ENCODE measurements at regions not wholly inside any gene's neighbourhood (a gene's known extent, or its start where the extent isn't known, plus 50 kb on each side); places are given as distances from the start of the nearest gene placed in this dataset.

GRCh38 chr2:39549000-39549399 lies 111.9 kb upstream of the MAP4K3 start:
- Mint-ChIP-seq H3K27me3 (peaks cover 2% of the 10 kb centered on the region), H3K36me3 (ENCODE audit: insufficient read depth) (peaks cover 1% of the 10 kb centered on the region), H3K27ac (no peak overlapping the region), H3K4me3 (ENCODE audit: low read depth) (no peak overlapping the region), H3K4me1 (ENCODE audit: low read depth) (peaks cover 30% of the 10 kb centered on the region), H3K9me3 (ENCODE audit: low read depth) (peaks cover 9% of the 10 kb centered on the region)
- no peak for DNase-seq (ENCODE audit: low spot score, unreplicated experiment)
- TF ChIP-seq CTCF (IDR thresholded peaks at IDR 0.05; ENCODE audit: unreplicated experiment), result no peak

- TF ChIP-seq CTCF (IDR thresholded peaks at IDR 0.05; ENCODE audit: unreplicated experiment), result peak; percentile 13
- Mint-ChIP-seq H3K4me1 (ENCODE audit: low read depth) (peaks cover 30% of the 10 kb centered on the region), H3K4me3 (ENCODE audit: low read depth) (peak overlapping the region; percentile 37), H3K36me3 (ENCODE audit: insufficient read depth) (peaks cover 1% of the 10 kb centered on the region), H3K9me3 (ENCODE audit: low read depth) (peaks cover 9% of the 10 kb centered on the region), H3K27me3 (peaks cover 2% of the 10 kb centered on the region), H3K27ac (peak overlapping the region; percentile 93)
- DNase-seq (ENCODE audit: low spot score, unreplicated experiment), result no peak
Measured at GRCh38 chr2:39549718-39550464, 112.8 kb upstream of the MAP4K3 start.

GRCh38 chr2:39550701-39551285 lies 113.7 kb upstream of the MAP4K3 start:
- Mint-ChIP-seq H3K27ac (peak overlapping the region; percentile 39), H3K36me3 (ENCODE audit: insufficient read depth) (peaks cover 1% of the 10 kb centered on the region), H3K4me1 (ENCODE audit: low read depth) (peaks cover 30% of the 10 kb centered on the region), H3K9me3 (ENCODE audit: low read depth) (peaks cover 9% of the 10 kb centered on the region), H3K4me3 (ENCODE audit: low read depth) (no peak overlapping the region), H3K27me3 (peaks cover 6% of the 10 kb centered on the region)
- no peak for DNase-seq (ENCODE audit: low spot score, unreplicated experiment)
- no peak for TF ChIP-seq CTCF (IDR thresholded peaks at IDR 0.05; ENCODE audit: unreplicated experiment)

- H3K36me3 Mint-ChIP-seq (ENCODE audit: insufficient read depth), result peaks cover 6% of the 10 kb centered on the region
- peaks cover 17% of the 10 kb centered on the region for H3K27me3 Mint-ChIP-seq
- no peak for DNase-seq (ENCODE audit: low spot score, unreplicated experiment)
- H3K9me3 Mint-ChIP-seq (ENCODE audit: low read depth), result peaks cover 17% of the 10 kb centered on the region
- peaks cover 3% of the 10 kb centered on the region for H3K4me1 Mint-ChIP-seq (ENCODE audit: low read depth)
- no peak overlapping the region for H3K4me3 Mint-ChIP-seq (ENCODE audit: low read depth)
- no peak for TF ChIP-seq CTCF (IDR thresholded peaks at IDR 0.05; ENCODE audit: unreplicated experiment)
- H3K27ac Mint-ChIP-seq, result no peak overlapping the region
Measured at GRCh38 chr2:39558906-39559305, 106.8 kb upstream of the TMEM178A start.

- no peak for TF ChIP-seq CTCF (IDR thresholded peaks at IDR 0.05; ENCODE audit: unreplicated experiment)
- H3K27me3 Mint-ChIP-seq, result no peaks in the 10 kb centered on the region
- H3K9me3 Mint-ChIP-seq (ENCODE audit: low read depth), result peaks cover 21% of the 10 kb centered on the region
- no peaks in the 10 kb centered on the region for H3K4me1 Mint-ChIP-seq (ENCODE audit: low read depth)
- no peak overlapping the region for H3K4me3 Mint-ChIP-seq (ENCODE audit: low read depth)
- peaks cover 6% of the 10 kb centered on the region for H3K36me3 Mint-ChIP-seq (ENCODE audit: insufficient read depth)
- DNase-seq (ENCODE audit: low spot score, unreplicated experiment), result no peak
- H3K27ac Mint-ChIP-seq, result no peak overlapping the region
Measured at GRCh38 chr2:39563572-39563971, 102.1 kb upstream of the TMEM178A start.
